WI38 (cell line): ENCODE measurements at regions not wholly inside any gene's neighbourhood (a gene's known extent, or its start where the extent isn't known, plus 50 kb on each side); places are given as distances from the start of the nearest gene placed in this dataset.

Experiments
- H3K4me3 ChIP-seq: 2 replicates; pipeline ENCODE4 v1.5.1; 2011; ENCODE audit warnings: low read depth, mild to moderate bottlenecking, control low read depth, low read length
- CTCF ChIP-seq: IDR thresholded peaks from 2 replicates; pipeline ENCODE4 v1.5.1; 2012; ENCODE audit warnings: low read depth, mild to moderate bottlenecking, control low read depth, low read length

GRCh38 chr15:57875347-57875746 is 168.8 kb downstream of the POLR2M start:
- no peak for TF ChIP-seq CTCF
- no peak overlapping the region for H3K4me3 ChIP-seq

GRCh38 chr15:57878573-57878972 is 172.1 kb downstream of the POLR2M start:
- no peak overlapping the region for H3K4me3 ChIP-seq
- TF ChIP-seq CTCF, result no peak

GRCh38 chr15:57881361-57881760 is 174.8 kb downstream of the POLR2M start:
- H3K4me3 ChIP-seq, result no peak overlapping the region
- no peak for TF ChIP-seq CTCF

- no peak overlapping the region for H3K4me3 ChIP-seq
- no peak for TF ChIP-seq CTCF
These were observed 175.5 kb downstream of the POLR2M start for GRCh38 chr15:57881972-57882371.

- TF ChIP-seq CTCF, result no peak
- H3K4me3 ChIP-seq, result no peak overlapping the region
These were observed 177.2 kb downstream of the POLR2M start for GRCh38 chr15:57883701-57884100.

- no peak overlapping the region for H3K4me3 ChIP-seq
- TF ChIP-seq CTCF, result no peak
These were observed 178.4 kb downstream of the POLR2M start for GRCh38 chr15:57884936-57885335.

GRCh38 chr15:57885435-57885834 is 178.9 kb downstream of the POLR2M start:
- H3K4me3 ChIP-seq, result no peak overlapping the region
- TF ChIP-seq CTCF, result no peak
